ENCODE measurements at regions not wholly inside any gene's neighbourhood (a gene's known extent, or its start where the extent isn't known, plus 50 kb on each side); places are given as distances from the start of the nearest gene placed in this dataset.

DNA sequence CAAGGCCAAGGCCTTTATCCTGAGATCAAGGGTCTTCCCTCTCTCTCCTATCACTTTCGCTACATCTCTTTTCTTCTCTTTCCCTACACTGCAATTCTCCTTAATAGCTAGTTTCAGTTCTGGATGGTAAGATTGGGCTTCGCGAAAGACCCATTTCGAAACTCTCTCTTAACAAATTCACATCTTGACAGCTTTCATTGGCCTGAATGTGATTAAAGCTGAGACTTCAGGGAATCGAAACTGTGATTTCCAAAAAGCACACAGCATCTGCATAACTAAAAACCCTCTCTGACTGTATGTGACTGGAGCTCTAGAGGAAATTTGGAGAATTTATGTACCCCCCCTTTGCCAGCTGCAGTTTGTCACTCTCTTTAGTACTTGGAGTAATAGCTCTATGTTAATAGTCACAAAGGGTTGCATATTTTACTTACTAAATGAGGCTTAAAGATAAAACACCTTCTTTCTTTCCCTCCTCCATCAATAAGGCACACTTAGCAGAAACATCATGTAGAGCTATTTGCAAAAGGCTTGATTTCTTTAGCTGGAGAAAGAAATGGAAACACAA is 105.3 kb upstream of the FAM20A start:
- Histone ChIP-seq H3K4me1 (ENCODE audit: control insufficient read depth, insufficient read depth, low read length) (peaks cover 3% of the 10 kb centered on the region), H3K9me3 (ENCODE audit: control insufficient read depth, insufficient read depth, low read length) (no peaks in the 10 kb centered on the region), H3K36me3 (ENCODE audit: control insufficient read depth, insufficient read depth, low read length) (no peaks in the 10 kb centered on the region), H3K4me3 (ENCODE audit: low read depth, low read length) (no peak overlapping the region), H3K9ac (ENCODE audit: low read depth, low read length) (no peak overlapping the region), H3K27me3 (ENCODE audit: control insufficient read depth, insufficient read depth, low read length) (no peaks in the 10 kb centered on the region)

DNA sequence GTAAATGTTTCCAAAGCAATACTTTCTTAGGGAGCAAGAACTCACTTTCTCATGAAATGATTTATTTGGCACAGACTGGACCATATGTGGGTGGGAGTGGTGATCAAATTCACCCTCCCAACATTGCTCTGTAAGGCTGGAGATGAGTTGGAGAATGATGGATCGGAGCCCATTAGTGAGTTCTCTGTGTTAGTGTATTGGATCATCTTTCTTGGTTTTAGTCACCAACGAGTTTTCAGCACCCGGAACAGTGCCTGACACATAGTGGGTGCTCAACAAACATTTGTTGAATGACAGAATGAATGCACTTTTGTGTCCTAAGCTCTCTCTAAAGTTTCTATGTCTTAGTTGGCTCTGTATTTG is 104.5 kb upstream of the FAM20A start:
- H3K27me3 ChIP-seq (ENCODE audit: control insufficient read depth, insufficient read depth, low read length), result no peaks in the 10 kb centered on the region
- no peaks in the 10 kb centered on the region for H3K9me3 ChIP-seq (ENCODE audit: control insufficient read depth, insufficient read depth, low read length)
- H3K4me1 ChIP-seq (ENCODE audit: control insufficient read depth, insufficient read depth, low read length), result peaks cover 3% of the 10 kb centered on the region
- no peak overlapping the region for H3K9ac ChIP-seq (ENCODE audit: low read depth, low read length)
- no peaks in the 10 kb centered on the region for H3K36me3 ChIP-seq (ENCODE audit: control insufficient read depth, insufficient read depth, low read length)
- H3K4me3 ChIP-seq (ENCODE audit: low read depth, low read length), result no peak overlapping the region

DNA sequence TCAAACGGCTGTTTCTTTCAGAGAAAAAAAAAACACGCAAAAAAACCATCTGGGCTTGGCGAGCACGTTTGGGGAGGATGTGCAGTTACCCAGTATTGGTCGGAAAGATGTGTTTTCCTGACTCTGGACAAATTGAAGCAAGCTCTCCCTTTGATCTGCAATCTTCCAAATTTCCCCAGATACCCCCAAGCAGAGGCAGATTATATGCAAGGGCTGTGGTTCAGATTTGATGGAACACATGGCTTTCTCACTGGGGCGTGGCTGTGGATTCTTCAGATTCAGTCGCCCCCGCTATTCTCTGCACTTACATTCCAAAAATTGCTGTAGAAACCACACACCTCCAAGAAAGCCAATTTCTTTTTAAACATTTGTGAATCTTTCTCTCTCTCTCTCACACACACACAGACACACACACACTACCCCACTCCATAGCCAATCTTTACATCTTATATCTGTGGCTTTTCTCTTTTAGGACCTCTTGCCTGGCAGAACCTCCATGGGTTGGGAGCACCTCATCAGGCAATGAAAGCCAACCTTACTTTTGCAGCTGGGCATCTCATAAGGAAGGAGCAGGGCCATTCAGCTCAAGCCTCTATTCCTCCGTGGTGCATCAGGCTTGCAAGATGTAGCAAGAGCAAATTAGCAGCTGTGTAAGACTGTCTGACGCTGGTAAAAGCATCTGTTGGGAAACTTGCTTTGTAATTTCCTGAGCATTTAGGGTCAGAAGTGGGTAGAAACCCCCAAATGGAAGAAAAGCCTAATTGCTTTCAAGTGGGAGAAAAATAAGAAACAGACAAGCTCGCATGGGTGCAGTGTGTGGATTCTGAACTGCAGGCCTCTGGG is 103.9 kb upstream of the FAM20A start:
- no peaks in the 10 kb centered on the region for H3K36me3 ChIP-seq (ENCODE audit: control insufficient read depth, insufficient read depth, low read length)
- no peaks in the 10 kb centered on the region for H3K9me3 ChIP-seq (ENCODE audit: control insufficient read depth, insufficient read depth, low read length)
- no peak overlapping the region for H3K4me3 ChIP-seq (ENCODE audit: low read depth, low read length)
- H3K9ac ChIP-seq (ENCODE audit: low read depth, low read length), result no peak overlapping the region
- H3K27me3 ChIP-seq (ENCODE audit: control insufficient read depth, insufficient read depth, low read length), result no peaks in the 10 kb centered on the region
- H3K4me1 ChIP-seq (ENCODE audit: control insufficient read depth, insufficient read depth, low read length), result peaks cover 3% of the 10 kb centered on the region

DNA sequence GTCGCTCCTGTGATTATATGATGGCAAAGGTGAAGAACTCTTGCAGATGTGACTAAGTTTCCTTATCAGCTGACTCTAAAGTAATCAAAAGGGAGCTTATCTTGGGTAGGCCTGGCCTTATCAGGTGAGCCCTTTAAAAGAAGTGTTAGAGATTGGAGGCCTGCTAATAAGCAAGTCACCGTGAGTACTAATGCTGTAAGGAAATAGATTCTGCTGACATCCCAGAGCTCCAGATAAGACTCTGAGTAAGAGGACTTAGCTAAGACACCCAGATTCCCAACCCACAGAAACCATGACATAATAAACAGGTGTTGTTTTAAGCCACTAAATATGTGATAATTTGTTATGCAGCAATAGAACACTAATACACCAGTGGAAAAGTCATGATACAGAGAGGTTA is 99.9 kb upstream of the FAM20A start:
- Histone ChIP-seq H3K9ac (ENCODE audit: low read depth, low read length) (no peak overlapping the region), H3K36me3 (ENCODE audit: control insufficient read depth, insufficient read depth, low read length) (no peaks in the 10 kb centered on the region), H3K9me3 (ENCODE audit: control insufficient read depth, insufficient read depth, low read length) (no peaks in the 10 kb centered on the region), H3K27me3 (ENCODE audit: control insufficient read depth, insufficient read depth, low read length) (no peaks in the 10 kb centered on the region), H3K4me3 (ENCODE audit: low read depth, low read length) (no peak overlapping the region), H3K4me1 (ENCODE audit: control insufficient read depth, insufficient read depth, low read length) (no peaks in the 10 kb centered on the region)

DNA sequence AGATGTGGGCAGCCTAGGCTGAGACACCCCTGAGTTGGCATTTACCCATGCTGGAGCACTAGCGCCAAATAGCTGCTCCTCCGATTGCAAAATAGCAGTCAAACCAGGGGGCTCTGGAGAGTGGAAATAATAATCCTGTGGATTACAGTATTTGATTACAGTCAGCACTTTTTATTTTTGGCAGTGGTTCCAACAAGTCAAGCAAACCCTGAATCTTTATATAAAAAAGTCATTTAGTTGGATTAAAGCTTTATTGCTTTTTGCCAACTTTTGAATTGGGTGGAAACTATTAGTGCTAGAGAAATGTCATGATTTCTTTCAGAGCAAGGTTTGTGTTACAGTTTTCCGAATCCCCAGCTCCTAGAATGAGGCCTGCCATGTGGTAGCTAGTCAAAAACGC is 99.3 kb upstream of the FAM20A start:
- no peak overlapping the region for H3K9ac ChIP-seq (ENCODE audit: low read depth, low read length)
- H3K4me3 ChIP-seq (ENCODE audit: low read depth, low read length), result no peak overlapping the region
- H3K4me1 ChIP-seq (ENCODE audit: control insufficient read depth, insufficient read depth, low read length), result no peaks in the 10 kb centered on the region
- no peaks in the 10 kb centered on the region for H3K9me3 ChIP-seq (ENCODE audit: control insufficient read depth, insufficient read depth, low read length)
- H3K27me3 ChIP-seq (ENCODE audit: control insufficient read depth, insufficient read depth, low read length), result no peaks in the 10 kb centered on the region
- no peaks in the 10 kb centered on the region for H3K36me3 ChIP-seq (ENCODE audit: control insufficient read depth, insufficient read depth, low read length)

DNA sequence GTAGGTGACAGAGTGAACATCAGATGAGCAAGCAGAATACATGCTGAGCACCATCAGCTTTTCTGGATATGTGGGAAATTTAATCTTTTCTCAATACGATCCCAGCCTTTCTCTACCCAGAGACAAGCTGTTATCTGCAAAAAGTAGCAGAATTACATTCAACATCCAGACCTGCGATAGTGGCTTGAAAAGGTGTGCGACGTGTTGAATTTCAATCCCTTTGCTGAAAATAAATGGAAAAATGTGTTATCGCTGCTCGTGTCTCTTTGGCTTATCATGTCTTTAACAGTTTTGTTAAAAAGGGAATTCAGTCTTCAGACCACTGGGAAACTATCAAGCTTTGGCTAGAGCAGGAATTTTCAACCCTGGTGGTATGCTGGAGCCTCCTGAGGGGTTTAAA is 98.8 kb upstream of the FAM20A start:
- Histone ChIP-seq H3K36me3 (ENCODE audit: control insufficient read depth, insufficient read depth, low read length) (no peaks in the 10 kb centered on the region), H3K27me3 (ENCODE audit: control insufficient read depth, insufficient read depth, low read length) (no peaks in the 10 kb centered on the region), H3K4me1 (ENCODE audit: control insufficient read depth, insufficient read depth, low read length) (no peaks in the 10 kb centered on the region), H3K9ac (ENCODE audit: low read depth, low read length) (no peak overlapping the region), H3K4me3 (ENCODE audit: low read depth, low read length) (no peak overlapping the region), H3K9me3 (ENCODE audit: control insufficient read depth, insufficient read depth, low read length) (no peaks in the 10 kb centered on the region)

- Histone ChIP-seq H3K9ac (ENCODE audit: low read depth, low read length) (no peak overlapping the region), H3K4me3 (ENCODE audit: low read depth, low read length) (no peak overlapping the region), H3K36me3 (ENCODE audit: control insufficient read depth, insufficient read depth, low read length) (no peaks in the 10 kb centered on the region), H3K9me3 (ENCODE audit: control insufficient read depth, insufficient read depth, low read length) (no peaks in the 10 kb centered on the region), H3K27me3 (ENCODE audit: control insufficient read depth, insufficient read depth, low read length) (no peaks in the 10 kb centered on the region), H3K4me1 (ENCODE audit: control insufficient read depth, insufficient read depth, low read length) (no peaks in the 10 kb centered on the region)
These were observed 97.6 kb upstream of the FAM20A start for GRCh38 chr17:68698746-68699145.

GRCh38 chr17:68697850-68698361 is 96.7 kb upstream of the FAM20A start:
- H3K27me3 ChIP-seq (ENCODE audit: control insufficient read depth, insufficient read depth, low read length), result no peaks in the 10 kb centered on the region
- no peak overlapping the region for H3K4me3 ChIP-seq (ENCODE audit: low read depth, low read length)
- H3K4me1 ChIP-seq (ENCODE audit: control insufficient read depth, insufficient read depth, low read length), result no peaks in the 10 kb centered on the region
- no peak overlapping the region for H3K9ac ChIP-seq (ENCODE audit: low read depth, low read length)
- H3K9me3 ChIP-seq (ENCODE audit: control insufficient read depth, insufficient read depth, low read length), result no peaks in the 10 kb centered on the region
- no peaks in the 10 kb centered on the region for H3K36me3 ChIP-seq (ENCODE audit: control insufficient read depth, insufficient read depth, low read length)

GRCh38 chr17:68695659-68696058 is 94.5 kb upstream of the FAM20A start:
- H3K9me3 ChIP-seq (ENCODE audit: control insufficient read depth, insufficient read depth, low read length), result no peaks in the 10 kb centered on the region
- H3K27me3 ChIP-seq (ENCODE audit: control insufficient read depth, insufficient read depth, low read length), result no peaks in the 10 kb centered on the region
- H3K4me3 ChIP-seq (ENCODE audit: low read depth, low read length), result no peak overlapping the region
- H3K9ac ChIP-seq (ENCODE audit: low read depth, low read length), result no peak overlapping the region
- H3K4me1 ChIP-seq (ENCODE audit: control insufficient read depth, insufficient read depth, low read length), result no peaks in the 10 kb centered on the region
- no peaks in the 10 kb centered on the region for H3K36me3 ChIP-seq (ENCODE audit: control insufficient read depth, insufficient read depth, low read length)

- Histone ChIP-seq H3K4me1 (ENCODE audit: control insufficient read depth, insufficient read depth, low read length) (no peaks in the 10 kb centered on the region), H3K36me3 (ENCODE audit: control insufficient read depth, insufficient read depth, low read length) (no peaks in the 10 kb centered on the region), H3K9me3 (ENCODE audit: control insufficient read depth, insufficient read depth, low read length) (no peaks in the 10 kb centered on the region), H3K27me3 (ENCODE audit: control insufficient read depth, insufficient read depth, low read length) (no peaks in the 10 kb centered on the region), H3K9ac (ENCODE audit: low read depth, low read length) (no peak overlapping the region), H3K4me3 (ENCODE audit: low read depth, low read length) (no peak overlapping the region)
These were observed 93.8 kb upstream of the FAM20A start for GRCh38 chr17:68694791-68695485.

DNA sequence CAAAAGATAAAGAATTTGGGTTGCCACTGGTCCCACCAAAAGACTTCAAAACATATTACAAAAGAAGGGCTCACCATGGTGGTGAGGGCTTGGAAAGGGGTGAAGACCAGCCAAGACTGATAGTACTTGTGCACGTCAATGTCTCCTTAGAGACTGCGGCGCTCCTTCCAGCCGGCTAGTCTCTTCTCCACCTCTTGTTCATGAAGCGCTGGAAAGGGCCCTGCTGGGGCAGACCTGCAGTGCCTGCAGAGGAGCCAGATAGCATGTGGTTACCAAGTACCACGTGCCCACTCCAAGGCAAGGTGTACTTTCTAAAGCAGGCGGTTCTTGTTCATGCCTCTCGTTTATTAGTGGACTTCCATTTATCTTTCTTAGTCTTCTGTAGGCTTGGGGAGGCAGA is 92.7 kb upstream of the FAM20A start:
- no peak overlapping the region for H3K9ac ChIP-seq (ENCODE audit: low read depth, low read length)
- H3K4me3 ChIP-seq (ENCODE audit: low read depth, low read length), result no peak overlapping the region
- no peaks in the 10 kb centered on the region for H3K9me3 ChIP-seq (ENCODE audit: control insufficient read depth, insufficient read depth, low read length)
- H3K36me3 ChIP-seq (ENCODE audit: control insufficient read depth, insufficient read depth, low read length), result no peaks in the 10 kb centered on the region
- H3K27me3 ChIP-seq (ENCODE audit: control insufficient read depth, insufficient read depth, low read length), result no peaks in the 10 kb centered on the region
- no peaks in the 10 kb centered on the region for H3K4me1 ChIP-seq (ENCODE audit: control insufficient read depth, insufficient read depth, low read length)

DNA sequence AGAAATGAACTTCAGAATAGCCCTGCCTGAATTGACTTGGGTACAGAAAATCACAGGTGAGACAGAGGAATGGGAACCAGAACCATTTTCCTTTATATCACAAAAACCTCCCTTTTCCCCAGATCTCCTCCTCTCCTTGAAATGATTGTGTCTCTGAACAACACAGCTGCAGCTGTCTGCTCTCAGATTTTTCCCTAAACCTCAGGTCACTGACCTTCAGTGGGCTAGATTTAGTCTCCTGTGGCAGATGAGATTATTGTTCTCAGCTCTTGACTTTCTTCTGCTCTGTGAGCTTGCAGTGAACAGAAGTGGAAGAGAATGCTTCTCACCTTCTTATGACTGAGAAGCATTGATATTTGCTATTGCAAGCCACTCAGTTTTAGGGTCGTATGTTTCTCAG is 92.3 kb upstream of the FAM20A start:
- Histone ChIP-seq H3K4me1 (ENCODE audit: control insufficient read depth, insufficient read depth, low read length) (no peaks in the 10 kb centered on the region), H3K4me3 (ENCODE audit: low read depth, low read length) (no peak overlapping the region), H3K9ac (ENCODE audit: low read depth, low read length) (no peak overlapping the region), H3K9me3 (ENCODE audit: control insufficient read depth, insufficient read depth, low read length) (no peaks in the 10 kb centered on the region), H3K36me3 (ENCODE audit: control insufficient read depth, insufficient read depth, low read length) (no peaks in the 10 kb centered on the region), H3K27me3 (ENCODE audit: control insufficient read depth, insufficient read depth, low read length) (no peaks in the 10 kb centered on the region)

Data from iPS-15b (cell line).